ENCODE measurements at regions not wholly inside any gene's neighbourhood (a gene's known extent, or its start where the extent isn't known, plus 50 kb on each side); places are given as distances from the start of the nearest gene placed in this dataset.

GRCh38 chr12:65725376-65725775 is 98.9 kb upstream of the HMGA2 start (continued):
- TF ChIP-seq TAF1 (IDR thresholded peaks at IDR 0.05; ENCODE audit: borderline replicate concordance, low read depth, low read length): no peak
- no peak for TF ChIP-seq SMC3 (IDR thresholded peaks at IDR 0.05; ENCODE audit: low read depth, low read length)
- TF ChIP-seq USF2 (IDR thresholded peaks at IDR 0.05; ENCODE audit: borderline replicate concordance, low read depth, low read length): no peak
- TF ChIP-seq NFIC (IDR thresholded peaks at IDR 0.05; ENCODE audit: borderline replicate concordance): 0 out of 2 replicates have a peak, but pooled peaks have one; percentile 8
- no peak for TF ChIP-seq CHD2 (IDR thresholded peaks at IDR 0.05; ENCODE audit: low read length, partially characterized antibody)
- TF ChIP-seq JUND (IDR thresholded peaks at IDR 0.05): no peak
- no peak for TF ChIP-seq NRF1 (IDR thresholded peaks at IDR 0.05; ENCODE audit: low read depth, low read length)
- no peak for TF ChIP-seq FOXM1 (IDR thresholded peaks at IDR 0.05; ENCODE audit: low read depth)
- no peak for TF ChIP-seq YY1 (IDR thresholded peaks at IDR 0.05; ENCODE audit: low read depth)
- peak; percentile 42 for TF ChIP-seq PBX3 (IDR thresholded peaks at IDR 0.05)
- TF ChIP-seq EP300 (IDR thresholded peaks at IDR 0.05; ENCODE audit: borderline replicate concordance in 1 of 2, low read depth in 1 of 2, low read length in 1 of 2): no peak
- no peak for TF ChIP-seq MAX (IDR thresholded peaks at IDR 0.05; ENCODE audit: low read depth)
- TF ChIP-seq FOSL2 (IDR thresholded peaks at IDR 0.05; ENCODE audit: borderline replicate concordance, low read depth): peak; percentile 57; the same call in 1 of the 2 replicates

GRCh38 chr12:65728455-65728847 is 95.8 kb upstream of the HMGA2 start:
- no peak for TF ChIP-seq USF2 (IDR thresholded peaks at IDR 0.05; ENCODE audit: borderline replicate concordance, low read depth, low read length)
- no peaks in the 10 kb centered on the region; the same call in 1 of the 2 replicates for H3K27me3 ChIP-seq (ENCODE audit: insufficient read depth)
- peak overlapping the region; percentile 91 for H2AFZ ChIP-seq (ENCODE audit: low read depth)
- peak overlapping the region; percentile 71; the same call in 1 of the 2 replicates for H3K9ac ChIP-seq
- no peaks in the 10 kb centered on the region for H3K9me3 ChIP-seq
- no peaks in the 10 kb centered on the region for H4K20me1 ChIP-seq (ENCODE audit: insufficient read depth)
- H3K36me3 ChIP-seq (replicated peaks in 1 of 2; ENCODE audit: control insufficient read depth in 1 of 2, insufficient read depth in 2 of 2, low read length in 1 of 2): no peaks in the 10 kb centered on the region
- H3K27ac ChIP-seq (ENCODE audit: low read depth in 2 of 2, low read length in 1 of 2): peak overlapping the region; percentile 41 to 59; a peak in 3 of 4 replicates
- WGBS (ENCODE audit: low lambda C conversion rate): 11% methylated on average over 6 of the region's 6 CpGs
- H3K79me2 ChIP-seq (ENCODE audit: insufficient read depth): peaks cover 3% of the 10 kb centered on the region; the same call in 1 of the 2 replicates
- H3K4me3 ChIP-seq (ENCODE audit: low read depth in 2 of 2, low read length in 1 of 2): peak overlapping the region; percentile 52 to 67; a peak in 3 of 4 replicates
- ChIA-PET CTCF (no interaction called here), POLR2A (no interaction called here)
- no peaks in the 10 kb centered on the region; a peak in 1 of 4 replicates for H3K4me1 ChIP-seq (ENCODE audit: control insufficient read depth in 1 of 2, insufficient read depth in 2 of 2, low read depth in 1 of 2, low read length in 1 of 2)
- peak overlapping the region; percentile 89 for H3K4me2 ChIP-seq
- no peaks in the 10 kb centered on the region for H3K9me2 ChIP-seq
- no peak for DNase-seq
- H3F3A ChIP-seq (replicated peaks; ENCODE audit: insufficient read depth): peaks cover 15% of the 10 kb centered on the region

Data from SK-N-SH (cell line).